ENCODE measurements at regions not wholly inside any gene's neighbourhood (a gene's known extent, or its start where the extent isn't known, plus 50 kb on each side); places are given as distances from the start of the nearest gene placed in this dataset.

DNA sequence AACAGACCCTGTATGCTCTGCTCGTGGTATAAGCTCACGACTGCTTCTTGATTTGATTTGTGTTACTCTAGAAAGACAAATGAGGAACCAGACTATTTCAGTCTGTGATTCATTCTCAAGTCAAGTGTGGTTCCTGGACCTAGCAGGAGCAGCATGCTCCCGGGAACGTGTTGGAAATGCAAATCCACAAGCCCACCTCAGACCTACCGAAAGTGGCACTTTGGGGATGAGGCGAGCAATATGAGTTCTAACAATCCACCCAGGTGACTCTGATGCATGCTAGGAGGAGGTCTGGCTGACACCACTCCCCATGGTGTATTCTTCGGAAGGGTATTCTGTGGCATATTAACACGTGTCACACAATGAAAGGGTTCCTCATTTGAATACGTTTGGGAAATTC lies 59.5 kb upstream of the TMX1 start:
- TF ChIP-seq CSDC2 (CRISPR knock-in tag; IDR thresholded peaks at IDR 0.05): no peak
- TF ChIP-seq, protein P1, sequence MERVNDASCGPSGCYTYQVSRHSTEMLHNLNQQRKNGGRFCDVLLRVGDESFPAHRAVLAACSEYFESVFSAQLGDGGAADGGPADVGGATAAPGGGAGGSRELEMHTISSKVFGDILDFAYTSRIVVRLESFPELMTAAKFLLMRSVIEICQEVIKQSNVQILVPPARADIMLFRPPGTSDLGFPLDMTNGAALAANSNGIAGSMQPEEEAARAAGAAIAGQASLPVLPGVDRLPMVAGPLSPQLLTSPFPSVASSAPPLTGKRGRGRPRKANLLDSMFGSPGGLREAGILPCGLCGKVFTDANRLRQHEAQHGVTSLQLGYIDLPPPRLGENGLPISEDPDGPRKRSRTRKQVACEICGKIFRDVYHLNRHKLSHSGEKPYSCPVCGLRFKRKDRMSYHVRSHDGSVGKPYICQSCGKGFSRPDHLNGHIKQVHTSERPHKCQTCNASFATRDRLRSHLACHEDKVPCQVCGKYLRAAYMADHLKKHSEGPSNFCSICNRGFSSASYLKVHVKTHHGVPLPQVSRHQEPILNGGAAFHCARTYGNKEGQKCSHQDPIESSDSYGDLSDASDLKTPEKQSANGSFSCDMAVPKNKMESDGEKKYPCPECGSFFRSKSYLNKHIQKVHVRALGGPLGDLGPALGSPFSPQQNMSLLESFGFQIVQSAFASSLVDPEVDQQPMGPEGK (CRISPR knock-in tag; IDR thresholded peaks at IDR 0.05; ENCODE audit: borderline replicate concordance): no peak
- no peak for TF ChIP-seq GLIS3 (CRISPR knock-in tag; IDR thresholded peaks at IDR 0.05)
- TF ChIP-seq TCF4 (CRISPR knock-in tag; IDR thresholded peaks at IDR 0.05; ENCODE audit: borderline replicate concordance): no peak
- TF ChIP-seq ESRRG (CRISPR knock-in tag; IDR thresholded peaks at IDR 0.05): no peak
- no peak for TF ChIP-seq ZNF70 (CRISPR knock-in tag; IDR thresholded peaks at IDR 0.05)
- no peak for TF ChIP-seq SNAI2 (CRISPR knock-in tag; IDR thresholded peaks at IDR 0.05)
- no peak for TF ChIP-seq ARNTL (CRISPR knock-in tag; IDR thresholded peaks at IDR 0.05; ENCODE audit: borderline replicate concordance, low read depth)
- TF ChIP-seq, protein P2, sequence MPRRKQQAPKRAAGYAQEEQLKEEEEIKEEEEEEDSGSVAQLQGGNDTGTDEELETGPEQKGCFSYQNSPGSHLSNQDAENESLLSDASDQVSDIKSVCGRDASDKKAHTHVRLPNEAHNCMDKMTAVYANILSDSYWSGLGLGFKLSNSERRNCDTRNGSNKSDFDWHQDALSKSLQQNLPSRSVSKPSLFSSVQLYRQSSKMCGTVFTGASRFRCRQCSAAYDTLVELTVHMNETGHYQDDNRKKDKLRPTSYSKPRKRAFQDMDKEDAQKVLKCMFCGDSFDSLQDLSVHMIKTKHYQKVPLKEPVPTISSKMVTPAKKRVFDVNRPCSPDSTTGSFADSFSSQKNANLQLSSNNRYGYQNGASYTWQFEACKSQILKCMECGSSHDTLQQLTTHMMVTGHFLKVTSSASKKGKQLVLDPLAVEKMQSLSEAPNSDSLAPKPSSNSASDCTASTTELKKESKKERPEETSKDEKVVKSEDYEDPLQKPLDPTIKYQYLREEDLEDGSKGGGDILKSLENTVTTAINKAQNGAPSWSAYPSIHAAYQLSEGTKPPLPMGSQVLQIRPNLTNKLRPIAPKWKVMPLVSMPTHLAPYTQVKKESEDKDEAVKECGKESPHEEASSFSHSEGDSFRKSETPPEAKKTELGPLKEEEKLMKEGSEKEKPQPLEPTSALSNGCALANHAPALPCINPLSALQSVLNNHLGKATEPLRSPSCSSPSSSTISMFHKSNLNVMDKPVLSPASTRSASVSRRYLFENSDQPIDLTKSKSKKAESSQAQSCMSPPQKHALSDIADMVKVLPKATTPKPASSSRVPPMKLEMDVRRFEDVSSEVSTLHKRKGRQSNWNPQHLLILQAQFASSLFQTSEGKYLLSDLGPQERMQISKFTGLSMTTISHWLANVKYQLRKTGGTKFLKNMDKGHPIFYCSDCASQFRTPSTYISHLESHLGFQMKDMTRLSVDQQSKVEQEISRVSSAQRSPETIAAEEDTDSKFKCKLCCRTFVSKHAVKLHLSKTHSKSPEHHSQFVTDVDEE (CRISPR knock-in tag; IDR thresholded peaks at IDR 0.05): no peak
- TF ChIP-seq BACH2 (CRISPR knock-in tag; IDR thresholded peaks at IDR 0.05; ENCODE audit: borderline replicate concordance): no peak
- no peak for TF ChIP-seq ZFP30 (CRISPR knock-in tag; IDR thresholded peaks at IDR 0.05)
- no peak for TF ChIP-seq RARB (CRISPR knock-in tag; IDR thresholded peaks at IDR 0.05)
- TF ChIP-seq, protein P3, sequence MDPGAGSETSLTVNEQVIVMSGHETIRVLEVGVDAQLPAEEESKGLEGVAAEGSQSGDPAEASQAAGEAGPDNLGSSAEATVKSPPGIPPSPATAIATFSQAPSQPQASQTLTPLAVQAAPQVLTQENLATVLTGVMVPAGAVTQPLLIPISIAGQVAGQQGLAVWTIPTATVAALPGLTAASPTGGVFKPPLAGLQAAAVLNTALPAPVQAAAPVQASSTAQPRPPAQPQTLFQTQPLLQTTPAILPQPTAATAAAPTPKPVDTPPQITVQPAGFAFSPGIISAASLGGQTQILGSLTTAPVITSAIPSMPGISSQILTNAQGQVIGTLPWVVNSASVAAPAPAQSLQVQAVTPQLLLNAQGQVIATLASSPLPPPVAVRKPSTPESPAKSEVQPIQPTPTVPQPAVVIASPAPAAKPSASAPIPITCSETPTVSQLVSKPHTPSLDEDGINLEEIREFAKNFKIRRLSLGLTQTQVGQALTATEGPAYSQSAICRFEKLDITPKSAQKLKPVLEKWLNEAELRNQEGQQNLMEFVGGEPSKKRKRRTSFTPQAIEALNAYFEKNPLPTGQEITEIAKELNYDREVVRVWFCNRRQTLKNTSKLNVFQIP (CRISPR knock-in tag; IDR thresholded peaks at IDR 0.05; ENCODE audit: borderline replicate concordance, low read depth): no peak
